PC-9 (cell line): ENCODE measurements at regions not wholly inside any gene's neighbourhood (a gene's known extent, or its start where the extent isn't known, plus 50 kb on each side); places are given as distances from the start of the nearest gene placed in this dataset.

Experiments used
- BruUV-seq: library from RNA; stranded (reverse); fragments of 400-500 nt; replicated peaks from 2 replicates; lab custom pipeline; 2021; lab: Mats Ljungman, UMichigan
- CTCF ChIA-PET: fragments of 300-600 bp; sonication (Branson Sonifier 250); formaldehyde crosslinking; loops from one replicate; lab custom pipeline; 2022; ENCODE audit warnings: antibody characterized with exemption; lab: Charles Lee
- POLR2A ChIA-PET: fragments of 300-600 bp; sonication (Branson Sonifier 250); formaldehyde crosslinking; loops from one replicate; lab custom pipeline; 2022; ENCODE audit warnings: antibody characterized with exemption; ENCODE audit not compliant: unreplicated experiment; lab: Charles Lee
- DNase-seq, 2 experiments: peaks; one replicate each; pipeline versions ENCODE4 v3.0.0 to v3.0.0-alpha.2; 2015 to 2022; ENCODE audit warnings: mixed read lengths in 1 of 2
- H2AFZ ChIP-seq: fragments of 200-600 bp; sonication (generic); 2 replicates; pipeline ENCODE4 v1.8.1; 2017; ENCODE audit warnings: antibody characterized with exemption
- H3F3A ChIP-seq: fragments of 200-600 bp; sonication (generic); 2 replicates; pipeline ENCODE4 v1.8.1; 2017; ENCODE audit warnings: antibody characterized with exemption, mild to moderate bottlenecking, low read depth; ENCODE audit not compliant: insufficient read depth
- H3K27ac ChIP-seq: fragments of 200-600 bp; sonication (generic); 2 replicates; pipeline ENCODE4 v1.6.1; 2016; ENCODE audit warnings: mixed run types
- H3K27me3 ChIP-seq: fragments of 200-600 bp; sonication (generic); 2 replicates; pipeline ENCODE4 v1.6.1; 2016; ENCODE audit warnings: low read depth, mixed run types; ENCODE audit not compliant: insufficient read depth
- H3K36me3 ChIP-seq: fragments of 200-600 bp; sonication (generic); 2 replicates; pipeline ENCODE4 v1.6.1; 2016; ENCODE audit warnings: low read depth, mixed run types
- H3K4me1 ChIP-seq: fragments of 200-600 bp; sonication (generic); replicated peaks from 2 replicates; pipeline ENCODE4 v1.6.1; 2016; ENCODE audit warnings: mixed run types; ENCODE audit not compliant: insufficient read depth
- H3K4me2 ChIP-seq: fragments of 200-600 bp; sonication (generic); 2 replicates; pipeline ENCODE4 v1.6.1; 2017; ENCODE audit warnings: mixed run types
- H3K4me3 ChIP-seq: fragments of 200-600 bp; sonication (generic); 2 replicates; pipeline ENCODE4 v1.6.1; 2016; ENCODE audit warnings: mixed run types
- H3K79me2 ChIP-seq: fragments of 200-600 bp; sonication (generic); 2 replicates; pipeline ENCODE4 v1.6.1; 2017; ENCODE audit warnings: low read depth, mixed run types
- H3K9me2 ChIP-seq: fragments of 200-600 bp; sonication (generic); 2 replicates; pipeline ENCODE4 v1.8.1; 2017; ENCODE audit warnings: mild to moderate bottlenecking; ENCODE audit not compliant: insufficient read depth
- H3K9me3 ChIP-seq: fragments of 200-600 bp; sonication (generic); 2 replicates; pipeline ENCODE4 v1.8.1; 2016; ENCODE audit warnings: low read depth; ENCODE audit not compliant: insufficient read depth
- H4K20me1 ChIP-seq: fragments of 200-600 bp; sonication (generic); 2 replicates; pipeline ENCODE4 v1.8.1; 2017; ENCODE audit not compliant: insufficient read depth
- EZH2 ChIP-seq: fragments of 200-600 bp; sonication (generic); IDR thresholded peaks from 2 replicates; pipeline ENCODE4 v1.8.0; 2017; ENCODE audit warnings: antibody characterized with exemption, low read depth
- intact Hi-C: fragments of 100-400 bp; cut with micrococcal nuclease; formaldehyde crosslinking; loops from one replicate; pipeline ENCODE4 v1.10.0; 2022; ENCODE audit not compliant: unreplicated experiment
- TF ChIP-seq, protein P1 (sequence below): fragments of 200-600 bp; sonication (generic); conservative IDR thresholded peaks from 2 replicates; pipeline ENCODE4 v1.6.1; 2017; ENCODE audit warnings: mixed run types, antibody characterized with exemption, mild to moderate bottlenecking, moderate library complexity

DNA sequence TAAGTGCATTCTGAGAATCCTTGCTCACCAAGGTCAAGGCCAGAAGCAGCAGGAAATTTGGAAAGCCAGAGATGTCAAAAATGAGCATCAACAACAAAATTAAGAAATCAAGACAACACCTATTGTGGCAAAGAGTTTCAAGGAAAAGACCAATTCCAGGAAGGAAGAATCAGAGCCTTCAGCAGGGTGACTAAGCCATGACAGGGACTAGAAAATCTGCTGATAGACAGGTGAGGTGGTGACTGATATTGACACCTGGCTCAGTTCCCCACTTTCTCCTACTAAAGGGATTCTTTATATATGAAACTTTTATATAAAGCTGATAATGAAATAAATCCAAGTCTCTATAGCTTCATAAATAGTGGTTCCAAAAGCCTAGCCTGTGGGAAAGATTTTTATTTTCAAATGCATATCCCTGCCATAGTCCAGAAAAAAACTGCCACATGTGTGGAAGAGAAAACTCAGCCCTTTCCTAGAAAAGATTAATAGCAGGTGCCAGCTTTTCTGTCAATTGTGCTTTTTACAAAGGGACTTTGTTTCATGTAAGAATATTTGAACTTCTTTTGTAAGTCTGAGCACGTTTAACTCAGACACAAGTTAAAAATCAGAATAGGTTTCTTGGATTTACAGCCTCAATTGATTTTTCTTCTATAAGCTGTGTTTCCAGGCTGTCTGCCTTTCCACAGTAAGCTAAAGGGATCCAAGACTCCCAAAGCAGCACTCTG, 81.1 kb upstream of the GRAMD2B start:
- BruUV-seq: no TSS peak
- Histone ChIP-seq H3K27me3 (no peaks in the 10 kb centered on the region), H3K9me3 (no peaks in the 10 kb centered on the region), H3K27ac (no peak overlapping the region), H3K4me3 (no peak overlapping the region), H2AFZ (no peak overlapping the region), H3F3A (0 out of 2 replicates have a peak, but pooled peaks cover 5% of the 10 kb centered on the region), H3K79me2 (no peaks in the 10 kb centered on the region), H4K20me1 (no peaks in the 10 kb centered on the region), H3K9me2 (no peaks in the 10 kb centered on the region), H3K36me3 (no peaks in the 10 kb centered on the region), H3K4me2 (no peak overlapping the region), H3K4me1 (peaks cover 8% of the 10 kb centered on the region; the same call in 1 of the 2 replicates)
- ChIA-PET POLR2A (interaction anchor here (0.5 kb wide), 1 partner anchor 480 kb away, joined by 4 read pairs; no protein-coding TSS in a partner anchor), CTCF (interaction anchor here (1.2 kb wide), 1 partner anchor 197 kb away, joined by 6 read pairs; no protein-coding TSS in a partner anchor)
- intact Hi-C loops: no loop called here
- no peak for DNase-seq
- TF ChIP-seq, protein P1, sequence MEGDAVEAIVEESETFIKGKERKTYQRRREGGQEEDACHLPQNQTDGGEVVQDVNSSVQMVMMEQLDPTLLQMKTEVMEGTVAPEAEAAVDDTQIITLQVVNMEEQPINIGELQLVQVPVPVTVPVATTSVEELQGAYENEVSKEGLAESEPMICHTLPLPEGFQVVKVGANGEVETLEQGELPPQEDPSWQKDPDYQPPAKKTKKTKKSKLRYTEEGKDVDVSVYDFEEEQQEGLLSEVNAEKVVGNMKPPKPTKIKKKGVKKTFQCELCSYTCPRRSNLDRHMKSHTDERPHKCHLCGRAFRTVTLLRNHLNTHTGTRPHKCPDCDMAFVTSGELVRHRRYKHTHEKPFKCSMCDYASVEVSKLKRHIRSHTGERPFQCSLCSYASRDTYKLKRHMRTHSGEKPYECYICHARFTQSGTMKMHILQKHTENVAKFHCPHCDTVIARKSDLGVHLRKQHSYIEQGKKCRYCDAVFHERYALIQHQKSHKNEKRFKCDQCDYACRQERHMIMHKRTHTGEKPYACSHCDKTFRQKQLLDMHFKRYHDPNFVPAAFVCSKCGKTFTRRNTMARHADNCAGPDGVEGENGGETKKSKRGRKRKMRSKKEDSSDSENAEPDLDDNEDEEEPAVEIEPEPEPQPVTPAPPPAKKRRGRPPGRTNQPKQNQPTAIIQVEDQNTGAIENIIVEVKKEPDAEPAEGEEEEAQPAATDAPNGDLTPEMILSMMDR: no peak
- no peak for TF ChIP-seq EZH2

DNA sequence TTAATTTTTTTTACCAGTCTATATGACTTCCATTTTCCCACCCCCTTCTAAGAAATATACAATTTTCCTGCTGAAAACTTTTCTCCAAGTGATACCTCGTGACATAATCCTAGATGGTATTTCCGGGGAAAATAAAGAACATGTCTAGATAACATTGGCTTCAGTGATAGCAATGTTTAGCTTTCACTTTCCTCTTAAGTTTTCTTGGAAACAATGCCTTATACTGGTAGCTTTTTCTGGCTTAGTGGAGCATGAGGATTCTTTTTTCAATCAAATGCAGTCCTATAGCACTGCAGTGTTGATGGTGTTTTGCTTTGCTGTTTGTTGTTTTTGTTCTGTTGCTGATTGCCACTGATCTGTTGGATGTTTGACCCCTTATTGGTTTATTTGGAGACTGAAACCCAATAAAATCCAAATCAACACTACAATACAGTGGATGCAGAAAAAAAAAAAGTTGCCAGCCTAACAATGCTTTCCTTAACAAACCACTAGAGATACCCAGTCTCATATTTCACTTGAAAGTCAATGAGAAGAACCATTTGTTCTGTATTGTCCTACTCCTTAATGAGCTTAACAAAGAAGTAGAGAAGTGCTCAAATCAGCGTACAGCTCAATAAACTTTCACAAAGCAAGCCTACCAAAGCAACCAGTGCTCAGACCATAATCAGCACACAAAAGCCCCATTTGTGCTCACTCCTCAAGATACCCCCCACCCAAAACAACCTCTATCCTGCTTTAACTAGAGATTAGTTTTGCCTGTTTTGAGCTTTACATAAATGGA, 74.2 kb upstream of the GRAMD2B start:
- no peaks in the 10 kb centered on the region for H3K79me2 ChIP-seq
- H3K4me2 ChIP-seq: no peak overlapping the region
- H3K36me3 ChIP-seq: no peaks in the 10 kb centered on the region
- ChIA-PET POLR2A (interaction anchor here (0.6 kb wide), 1 partner anchor 185 kb away, joined by 3 read pairs; no protein-coding TSS in a partner anchor), CTCF (interaction anchor here (1.7 kb wide), 1 partner anchor 190 kb away, joined by 9 read pairs; no protein-coding TSS in a partner anchor)
- H3K9me3 ChIP-seq: no peaks in the 10 kb centered on the region; the same call in 1 of the 2 replicates
- no peak overlapping the region for H3K4me3 ChIP-seq
- H3K27me3 ChIP-seq: no peaks in the 10 kb centered on the region
- no peaks in the 10 kb centered on the region for H4K20me1 ChIP-seq
- intact Hi-C loops: no loop called here
- no peak for DNase-seq
- no peak for TF ChIP-seq EZH2
- TF ChIP-seq, protein P1: no peak
- peaks cover 11% of the 10 kb centered on the region; the same call in 1 of the 2 replicates for H3F3A ChIP-seq
- no peak overlapping the region for H3K27ac ChIP-seq
- no peaks in the 10 kb centered on the region for H3K9me2 ChIP-seq
- BruUV-seq: no TSS peak
- H3K4me1 ChIP-seq: peaks cover 13% of the 10 kb centered on the region
- H2AFZ ChIP-seq: no peak overlapping the region

- Histone ChIP-seq H3K27me3 (no peaks in the 10 kb centered on the region), H3K9me3 (no peaks in the 10 kb centered on the region; the same call in 1 of the 2 replicates), H3K9me2 (no peaks in the 10 kb centered on the region), H3K79me2 (no peaks in the 10 kb centered on the region), H3K36me3 (no peaks in the 10 kb centered on the region), H3F3A (peaks cover 27% of the 10 kb centered on the region; the same call in 1 of the 2 replicates), H3K4me3 (no peak overlapping the region), H3K4me2 (no peak overlapping the region), H3K4me1 (peaks cover 31% of the 10 kb centered on the region), H4K20me1 (no peaks in the 10 kb centered on the region), H2AFZ (no peak overlapping the region), H3K27ac (no peak overlapping the region)
- peak in 1 of 2 experiments; percentile 54 for DNase-seq
- ChIA-PET CTCF (interaction anchor here (0.8 to 1.2 kb wide), 2 partner anchors 72 to 188 kb away, joined by 3 to 6 read pairs; no protein-coding TSS in a partner anchor), POLR2A (interaction anchor here (0.6 to 0.7 kb wide), 3 partner anchors 206 to 278 kb away, joined by 4 to 9 read pairs (median 5); partner anchors contain the start of gene ALDH7A1)
- intact Hi-C loops: loop anchor here (5.0 to 10.0 kb wide), 2 partner anchors 246 to 424 kb away; partner anchors contain the start of genes ALDH7A1 and LMNB1
- no TSS peak for BruUV-seq
- TF ChIP-seq, protein P1: no peak
- no peak for TF ChIP-seq EZH2
Measured at GRCh38 chr5:126351153-126351552, 72.1 kb upstream of the GRAMD2B start.
